H1 (cell line): ENCODE measurements at regions not wholly inside any gene's neighbourhood (a gene's known extent, or its start where the extent isn't known, plus 50 kb on each side); places are given as distances from the start of the nearest gene placed in this dataset.

Source experiments
- CTCF ChIA-PET: fragments of 300-600 bp; sonication (Branson Sonifier 250); formaldehyde crosslinking; loops from one replicate; lab custom pipeline; 2021; ENCODE audit not compliant: partially characterized antibody; lab: Charles Lee
- POLR2A ChIA-PET: fragments of 300-600 bp; sonication (Branson Sonifier 250); formaldehyde crosslinking; loops from one replicate; lab custom pipeline; 2021; ENCODE audit warnings: inconsistent platforms; ENCODE audit not compliant: partially characterized antibody; lab: Charles Lee
- DNase-seq, 2 experiments: peaks; one replicate each; pipeline versions ENCODE4 v3.0.0 to v3.0.0-alpha.2; 2010 to 2022; ENCODE audit warnings: low spot score in 2 of 2, low read depth in 1 of 2, mixed read lengths in 1 of 2
- FAIRE-seq: peaks from 2 replicates; lab custom pipeline; 2011; peaks lifted over from hg19 to GRCh38; lab: Jason Lieb, UNC
- H2AFZ ChIP-seq: 2 replicates; pipeline ENCODE4 v1.8.1; 2012; ENCODE audit warnings: low read length, inconsistent platforms
- H2AK5ac ChIP-seq: 2 replicates; pipeline ENCODE4 v1.6.1; 2013; ENCODE audit warnings: low read depth, low read length
- H2BK120ac ChIP-seq: replicated peaks from 2 replicates; pipeline ENCODE3; 2013; ENCODE audit warnings: low read depth, low read length, inconsistent platforms
- H2BK12ac ChIP-seq: 2 replicates; pipeline ENCODE4 v1.6.1; 2013; ENCODE audit warnings: low read depth, low read length
- H2BK15ac ChIP-seq: 2 replicates; pipeline ENCODE4 v1.6.1; 2013; ENCODE audit warnings: low read length
- H2BK20ac ChIP-seq: 2 replicates; pipeline ENCODE4 v1.6.1; 2013; ENCODE audit warnings: low read length
- H2BK5ac ChIP-seq: 2 replicates; pipeline ENCODE4 v1.6.1; 2013; ENCODE audit warnings: low read depth, low read length
- H3K14ac ChIP-seq: 2 replicates; pipeline ENCODE4 v1.6.1; 2013; ENCODE audit warnings: inconsistent platforms; ENCODE audit not compliant: insufficient read length
- H3K18ac ChIP-seq: 2 replicates; pipeline ENCODE4 v1.6.1; 2013; ENCODE audit warnings: low read length; ENCODE audit errors: extremely low read depth
- H3K23ac ChIP-seq: 2 replicates; pipeline ENCODE4 v1.6.1; 2013; ENCODE audit warnings: inconsistent platforms; ENCODE audit not compliant: insufficient read length
- H3K23me2 ChIP-seq: 2 replicates; pipeline ENCODE4 v1.6.1; 2013; ENCODE audit warnings: low read depth, low read length
- H3K27ac ChIP-seq: 2 replicates; pipeline ENCODE4 v1.6.1; 2011; ENCODE audit warnings: low read depth, low read length, inconsistent platforms
- H3K27me3 ChIP-seq, 4 experiments: replicated peaks in 1 of 4; 1 replicate in 1 of 4; 2 replicates in 3 of 4; pipeline versions ENCODE4 v1.6.1 to v1.8.1; 2011 to 2013; ENCODE audit warnings: low read length in 3 of 4, mild to moderate bottlenecking in 3 of 4, inconsistent platforms in 2 of 4, mixed read lengths in 2 of 4, moderate library complexity in 1 of 4; ENCODE audit not compliant: control insufficient read depth in 3 of 4, insufficient read depth in 3 of 4; ENCODE audit errors: extremely low read depth in 1 of 4
- H3K36me3 ChIP-seq, 4 experiments: 2 replicates each; pipeline versions ENCODE4 v1.6.1 to v1.8.1; 2011 to 2013; ENCODE audit warnings: mild to moderate bottlenecking in 4 of 4, low read length in 3 of 4, moderate library complexity in 2 of 4, control low read depth in 1 of 4, inconsistent platforms in 1 of 4; ENCODE audit not compliant: insufficient read depth in 4 of 4, control insufficient read depth in 2 of 4
- H3K4ac ChIP-seq: replicated peaks from 2 replicates; pipeline ENCODE3; 2013; ENCODE audit warnings: low read length, low read depth, mixed read lengths, inconsistent platforms; ENCODE audit not compliant: insufficient read length
- H3K4me1 ChIP-seq, 4 experiments: replicated peaks in 1 of 4; 1 replicate in 1 of 4; 2 replicates in 3 of 4; pipeline versions ENCODE4 v1.6.1 to v1.8.1; 2011 to 2013; ENCODE audit warnings: low read length in 3 of 4, inconsistent platforms in 2 of 4, mixed read lengths in 1 of 4; ENCODE audit not compliant: insufficient read depth in 4 of 4, control insufficient read depth in 3 of 4
- H3K4me2 ChIP-seq, 2 experiments: 2 replicates each; pipeline versions ENCODE4 v1.6.1 to v1.8.1; 2011 to 2013; ENCODE audit warnings: low read depth in 2 of 2, low read length in 2 of 2, control low read depth in 1 of 2, inconsistent platforms in 1 of 2, mild to moderate bottlenecking in 1 of 2; ENCODE audit not compliant: insufficient read depth in 1 of 2
- H3K4me3 ChIP-seq, 4 experiments: fragments of 200-600, 300-600 bp in 1 of 4; sonication (generic), shearing (Covaris generic), sonication (Bioruptor Twin) in 1 of 4; 2 replicates each; pipeline versions ENCODE4 v1.5.1 to v1.8.1; 2011 to 2016; ENCODE audit warnings: low read length in 4 of 4, low read depth in 3 of 4, control low read depth in 2 of 4, inconsistent platforms in 2 of 4, mild to moderate bottlenecking in 2 of 4, mixed read lengths in 1 of 4, moderate library complexity in 1 of 4; ENCODE audit not compliant: insufficient read depth in 2 of 4; ENCODE audit errors: extremely low read depth in 1 of 4
- H3K56ac ChIP-seq: replicated peaks from 2 replicates; pipeline ENCODE3; 2013; ENCODE audit warnings: low read depth, mild to moderate bottlenecking, mixed read lengths, low read length, inconsistent platforms; ENCODE audit not compliant: insufficient read length
- H3K79me1 ChIP-seq: 2 replicates; pipeline ENCODE4 v1.6.1; 2013; ENCODE audit warnings: low read depth, low read length, control low read depth
- H3K79me2 ChIP-seq, 2 experiments: 2 replicates each; pipeline versions ENCODE4 v1.6.1 to v1.8.1; 2012 to 2013; ENCODE audit warnings: low read length in 2 of 2, mild to moderate bottlenecking in 2 of 2, inconsistent platforms in 1 of 2; ENCODE audit not compliant: insufficient read depth in 2 of 2, control insufficient read depth in 1 of 2
- H3K9ac ChIP-seq, 4 experiments: replicated peaks in 1 of 4; 1 replicate in 1 of 4; 2 replicates in 3 of 4; pipeline versions ENCODE4 v1.6.1 to v1.8.1; 2011 to 2013; ENCODE audit warnings: low read depth in 3 of 4, low read length in 3 of 4, control low read depth in 2 of 4, mild to moderate bottlenecking in 2 of 4, moderate library complexity in 2 of 4, inconsistent platforms in 1 of 4; ENCODE audit errors: extremely low read depth in 1 of 4
- H3K9me3 ChIP-seq, 2 experiments: 2 replicates each; pipeline versions ENCODE4 v1.6.1 to v1.8.1; 2012 to 2013; ENCODE audit warnings: mild to moderate bottlenecking in 2 of 2, moderate library complexity in 2 of 2, control low read depth in 1 of 2, inconsistent platforms in 1 of 2, low read depth in 1 of 2, low read length in 1 of 2, mixed read lengths in 1 of 2; ENCODE audit not compliant: insufficient read depth in 2 of 2
- H4K20me1 ChIP-seq, 2 experiments: replicated peaks in 1 of 2; 2 replicates each; pipeline versions ENCODE3 to v1.8.1; 2011 to 2013; ENCODE audit warnings: inconsistent platforms in 2 of 2, low read length in 2 of 2, mild to moderate bottlenecking in 1 of 2; ENCODE audit not compliant: insufficient read depth in 2 of 2, control insufficient read depth in 1 of 2
- H4K5ac ChIP-seq: 2 replicates; pipeline ENCODE4 v1.6.1; 2013; ENCODE audit warnings: low read length, low read depth, mixed read lengths, inconsistent platforms; ENCODE audit not compliant: insufficient read length
- H4K8ac ChIP-seq: 2 replicates; pipeline ENCODE4 v1.8.0; 2013; ENCODE audit warnings: mild to moderate bottlenecking, moderate library complexity, low read length, inconsistent platforms; ENCODE audit not compliant: insufficient read depth; ENCODE audit errors: extremely low read depth
- H4K91ac ChIP-seq: replicated peaks from 2 replicates; pipeline ENCODE3; 2013; ENCODE audit warnings: low read length, mixed read lengths, inconsistent platforms; ENCODE audit not compliant: insufficient read length
- ATF2 ChIP-seq: IDR thresholded peaks from 2 replicates; pipeline ENCODE4 v1.6.1; 2012; ENCODE audit warnings: low read length, inconsistent platforms
- BACH1 ChIP-seq: IDR thresholded peaks from 2 replicates; pipeline ENCODE4 v1.6.1; 2012; ENCODE audit warnings: low read length, improper control_type of control experiment
- BCL11A ChIP-seq, 2 experiments: IDR thresholded peaks; one replicate each; pipeline ENCODE4 v1.6.1; 2011; ENCODE audit warnings: low read depth in 2 of 2, low read length in 2 of 2, mild to moderate bottlenecking in 2 of 2
- BRCA1 ChIP-seq: IDR thresholded peaks from 2 replicates; pipeline ENCODE4 v1.6.1; 2012; ENCODE audit warnings: low read depth, low read length, improper control_type of control experiment
- CBX5 ChIP-seq: fragments of 300-800, 300-1000 bp; sonication (generic); IDR thresholded peaks from 2 replicates; pipeline ENCODE4 v1.7.1; 2016; ENCODE audit warnings: antibody characterized with exemption, low read length, low read depth
- HDAC6 ChIP-seq: IDR thresholded peaks from one replicate; pipeline ENCODE4 v1.7.1; 2012; ENCODE audit warnings: low read depth, mild to moderate bottlenecking, inconsistent platforms, low read length, moderate library complexity
- WGBS, 2 experiments: shearing (Covaris generic) in 1 of 2; methylation state at CpG; one replicate each; pipeline versions ENCODE4 v1.1.6 to v1.1.7; 2013 to 2015; ENCODE audit warnings: low lambda C conversion rate in 2 of 2, mixed read lengths in 2 of 2, inconsistent platforms in 1 of 2, low coverage in 1 of 2, missing lambda C conversion rate in 1 of 2; ENCODE audit not compliant: insufficient replicate concordance in 2 of 2, insufficient coverage in 1 of 2, insufficient read length in 1 of 2; ENCODE audit errors: extremely low coverage in 1 of 2, missing lambda C conversion rate in 1 of 2; 5-methylcytosine and 5-hydroxymethylcytosine counted together

DNA sequence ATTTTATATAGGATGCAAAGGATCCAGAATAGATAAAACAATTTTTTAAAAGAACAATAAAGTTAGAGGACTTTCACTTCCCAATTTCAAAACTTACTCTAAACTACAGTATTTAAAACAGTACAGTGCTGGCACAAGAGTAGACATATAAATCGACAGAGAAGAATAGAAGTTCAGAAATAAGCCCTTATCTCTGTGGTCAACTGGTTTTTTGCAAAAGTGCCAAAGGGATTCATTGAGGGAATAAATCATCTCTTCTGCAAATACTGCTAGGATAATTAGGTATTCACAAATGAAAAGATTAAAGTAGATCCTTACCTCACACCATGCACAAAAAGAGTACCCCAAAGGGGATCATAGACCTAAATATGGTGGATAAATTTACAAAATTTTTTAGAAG is 431.0 kb upstream of the HTR2A start:
- Histone ChIP-seq H4K5ac (no peak overlapping the region), H3K23me2 (no peaks in the 10 kb centered on the region), H2BK20ac (no peak overlapping the region), H3K9ac (no peak overlapping the region), H3K27me3 (no peaks in the 10 kb centered on the region), H4K20me1 (no peaks in the 10 kb centered on the region), H3K79me1 (no peaks in the 10 kb centered on the region), H3K4me1 (no peaks in the 10 kb centered on the region), H3K9me3 (no peaks in the 10 kb centered on the region), H4K8ac (no peak overlapping the region), H2BK12ac (no peak overlapping the region), H2AFZ (no peak overlapping the region), H4K91ac (no peak overlapping the region), H2BK15ac (no peak overlapping the region), H3K56ac (no peak overlapping the region), H3K18ac (no peak overlapping the region), H3K4me2 (no peak overlapping the region), H3K79me2 (no peaks in the 10 kb centered on the region), H3K27ac (no peak overlapping the region), H3K14ac (no peak overlapping the region), H2BK5ac (no peak overlapping the region), H3K4ac (no peak overlapping the region), H2BK120ac (no peak overlapping the region), H3K23ac (no peak overlapping the region), H2AK5ac (no peak overlapping the region), H3K4me3 (no peak overlapping the region), H3K36me3 (no peaks in the 10 kb centered on the region)
- ChIA-PET CTCF (interaction anchor here (1.3 to 1.5 kb wide), 2 partner anchors 10 to 354 kb away, joined by 3 to 4 read pairs; no protein-coding TSS in a partner anchor), POLR2A (no interaction called here)
- DNase-seq (no peak), FAIRE-seq (no peak)
- TF ChIP-seq ATF2: no peak
- TF ChIP-seq CBX5: no peak
- TF ChIP-seq BCL11A (IDR thresholded peaks at IDR 0.05; ENCODE audit: low read depth in 2 of 2, low read length in 2 of 2): no peak
- no peak for TF ChIP-seq HDAC6
- no peak for TF ChIP-seq BRCA1
- no peak for TF ChIP-seq BACH1
- WGBS, 2 experiments: 90% methylated on average over 1 of the region's 1 CpG; no CpG with 5 or more reads in 1 of the 2 experiments
